ENCODE measurements at regions not wholly inside any gene's neighbourhood (a gene's known extent, or its start where the extent isn't known, plus 50 kb on each side); places are given as distances from the start of the nearest gene placed in this dataset.

DNA sequence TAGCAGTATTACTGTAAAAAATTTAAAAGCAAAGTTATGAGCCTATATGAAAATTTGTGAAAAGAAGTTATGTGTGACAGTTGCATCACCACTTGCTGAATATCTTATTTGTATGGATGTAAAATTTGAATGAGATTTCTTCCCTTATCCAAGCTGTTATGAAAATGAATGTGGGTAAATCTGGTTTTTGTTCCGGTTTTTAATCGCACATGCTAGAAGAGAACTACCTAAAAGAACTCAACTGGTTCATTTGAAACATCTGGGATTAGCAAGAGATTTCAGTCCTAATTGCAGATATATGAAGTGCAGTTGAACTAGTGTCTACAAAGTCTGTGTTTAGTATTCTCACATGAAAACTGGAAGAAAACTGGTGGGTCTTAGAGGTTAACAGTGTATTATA lies 467.1 kb upstream of the SPHKAP start:
- DNase-seq: no peak

DNA sequence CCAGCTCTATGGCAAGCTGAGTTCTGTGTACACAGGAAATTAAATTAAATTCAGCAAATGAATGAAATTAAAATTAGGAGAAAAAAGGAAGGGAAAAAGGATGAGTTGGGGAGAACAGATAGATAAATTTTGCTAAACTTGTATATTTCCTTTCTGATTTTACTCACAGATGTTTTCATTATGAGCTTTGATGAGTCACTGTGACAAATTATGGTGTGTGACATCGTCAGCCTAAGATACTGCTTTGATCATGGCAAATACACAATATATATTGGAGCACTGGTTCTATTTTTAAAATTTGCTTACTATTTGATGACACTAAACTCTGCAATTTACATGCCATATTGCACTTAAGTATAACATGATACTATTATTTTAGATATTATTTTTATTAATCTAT lies 464.6 kb upstream of the SPHKAP start:
- DNase-seq: no peak

DNA sequence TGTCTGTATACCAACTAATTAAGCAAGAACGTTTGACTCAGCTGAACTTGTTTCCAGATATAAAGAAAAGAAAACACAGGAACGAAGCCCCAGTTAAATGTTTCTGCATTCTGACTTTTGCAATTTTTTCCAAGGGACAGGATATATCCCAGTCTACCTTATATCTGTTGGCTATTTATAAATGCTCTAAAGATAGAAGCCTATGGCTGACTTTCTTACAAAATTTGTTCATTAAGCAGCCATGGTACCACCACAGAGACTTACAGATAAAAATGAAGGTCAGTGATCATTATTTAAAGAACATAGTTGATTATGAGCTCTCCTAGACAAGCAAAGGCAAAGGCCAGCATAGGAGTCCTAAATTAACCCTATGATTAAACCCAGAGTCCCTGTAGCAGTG lies 462.7 kb upstream of the SPHKAP start:
- no peak for DNase-seq

DNA sequence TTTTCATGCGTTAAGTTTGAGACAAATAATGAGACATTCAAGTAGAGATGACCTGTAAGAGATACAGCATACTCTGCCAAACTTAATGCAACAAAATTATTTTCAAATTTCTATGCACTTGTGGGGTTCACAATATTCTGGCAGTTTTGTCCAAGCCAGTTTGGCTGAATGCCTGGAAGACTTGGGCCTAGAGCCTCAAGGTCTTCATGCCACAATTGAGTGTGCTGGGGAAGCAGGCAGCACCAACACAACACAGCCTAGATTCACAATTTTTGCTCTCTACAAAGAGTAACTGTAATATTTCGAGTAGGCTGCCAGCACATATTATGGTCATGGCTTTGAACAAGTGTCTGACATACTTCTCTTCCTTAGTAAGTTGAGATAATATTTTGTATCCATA lies 461.4 kb upstream of the SPHKAP start:
- DNase-seq: no peak

DNA sequence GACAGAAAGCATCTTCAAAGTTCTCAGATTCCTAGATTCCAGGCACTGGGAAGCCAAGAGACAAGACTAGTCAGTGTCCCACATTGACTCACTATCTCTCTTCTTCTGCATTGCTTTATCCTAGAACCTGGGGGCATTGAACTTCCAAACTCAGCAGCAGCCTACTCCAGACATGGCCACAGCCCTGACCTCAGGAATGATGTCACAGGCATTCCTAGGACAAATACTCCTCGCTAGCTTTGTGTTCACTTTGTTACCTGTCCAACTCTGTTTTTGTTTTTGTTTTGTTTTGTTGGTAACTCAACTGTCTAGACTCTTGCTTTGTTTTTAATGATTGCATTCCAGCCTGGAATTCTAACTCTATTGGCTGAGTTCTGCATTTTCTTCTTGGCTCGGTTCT lies 449.3 kb upstream of the SPHKAP start:
- no peak for DNase-seq

DNA sequence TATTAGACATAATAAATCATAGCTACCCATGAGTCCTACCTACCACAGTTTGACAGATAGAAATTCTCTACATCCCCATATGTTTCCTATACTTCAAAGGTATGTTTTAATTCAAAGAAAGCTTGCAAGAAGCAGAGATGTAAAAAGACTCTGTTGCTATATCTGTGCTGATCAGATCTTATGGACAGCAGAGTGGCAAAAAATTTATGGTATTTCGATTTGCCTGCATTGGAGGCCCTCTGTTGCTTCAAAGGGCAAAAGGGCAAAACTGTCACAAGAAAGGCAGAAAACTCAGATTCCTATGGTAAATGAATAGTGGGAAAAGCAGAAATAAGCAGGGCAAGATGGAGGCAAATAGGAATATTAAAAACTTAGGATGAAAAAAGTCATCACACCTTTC lies 447.8 kb upstream of the SPHKAP start:
- no peak for DNase-seq

GRCh38 chr2:228628682-228629081 lies 447.2 kb upstream of the SPHKAP start:
- no peak for DNase-seq

DNA sequence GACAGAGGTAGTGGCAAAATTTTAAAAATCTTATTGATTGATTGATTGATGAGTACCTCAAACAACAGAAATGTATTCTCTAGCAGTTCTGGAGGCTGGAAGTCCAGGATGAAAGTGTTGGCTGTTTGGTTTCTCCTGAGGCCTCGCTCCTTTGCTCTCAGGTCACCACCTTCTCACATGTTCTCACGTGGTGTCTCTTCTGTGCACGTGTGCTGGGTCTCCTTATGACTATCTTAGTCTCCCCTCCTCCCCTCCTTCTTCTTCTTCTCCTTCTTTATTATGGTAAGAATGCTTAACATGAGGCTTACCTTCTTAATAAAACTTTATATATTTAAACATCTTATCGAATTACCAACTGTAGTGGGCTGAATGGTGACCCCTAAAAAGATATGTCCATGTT lies 446.0 kb upstream of the SPHKAP start:
- no peak for DNase-seq

DNA sequence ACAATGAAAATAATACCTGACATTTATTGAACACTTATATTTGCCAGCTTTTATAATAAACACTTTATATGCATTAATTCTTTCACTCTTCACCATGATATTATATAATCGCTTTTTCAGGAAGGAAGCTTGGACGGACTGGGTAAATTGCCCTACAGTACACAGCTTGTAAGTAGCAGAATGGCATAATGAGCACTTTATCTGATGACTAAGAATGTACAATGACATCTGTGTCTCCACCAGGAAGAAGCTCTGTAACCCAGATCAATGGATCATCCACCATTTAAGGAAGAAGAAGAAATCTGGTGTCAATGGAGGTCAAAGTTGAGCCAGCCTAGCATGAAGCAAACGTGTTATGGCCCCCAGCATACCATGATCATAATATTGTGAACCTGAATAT lies 444.0 kb upstream of the SPHKAP start:
- no peak for DNase-seq

DNA sequence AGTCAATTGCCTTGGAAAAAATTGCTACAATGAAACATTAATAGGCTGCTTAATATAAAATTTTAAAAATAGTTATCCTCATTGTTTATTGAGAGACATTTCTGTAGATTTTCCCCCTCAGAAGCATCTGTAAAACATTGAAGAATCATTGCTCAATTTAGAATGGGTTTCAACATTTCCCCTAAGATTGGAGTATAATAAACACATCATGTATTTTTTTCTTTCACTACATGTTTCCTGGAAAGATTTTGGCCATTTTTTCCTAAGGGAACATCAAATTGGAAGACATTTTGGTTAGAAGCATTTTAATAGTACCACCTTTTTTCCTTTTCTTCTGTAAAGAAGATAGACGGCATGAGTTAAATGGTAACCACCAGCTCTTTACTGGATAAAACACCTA lies 443.2 kb upstream of the SPHKAP start:
- DNase-seq: no peak

DNA sequence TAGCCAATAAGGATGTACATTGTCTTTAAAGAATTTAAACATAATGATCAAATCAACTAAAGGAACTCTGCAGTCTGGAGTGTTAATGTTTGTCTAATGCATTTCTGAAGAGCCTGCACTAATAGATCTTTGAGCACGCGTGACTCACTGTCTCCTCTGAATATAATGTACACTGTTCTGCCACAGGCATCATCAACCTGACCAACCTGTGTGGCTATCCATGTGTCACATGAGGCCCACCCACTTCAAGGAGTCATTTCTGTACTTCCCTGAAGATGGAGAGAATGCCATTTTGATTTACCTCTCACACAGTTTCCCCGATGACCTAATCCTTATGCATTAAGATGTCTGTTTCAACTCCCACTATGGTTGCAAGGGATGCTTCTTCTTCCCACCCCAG lies 434.0 kb upstream of the SPHKAP start:
- DNase-seq: no peak

DNA sequence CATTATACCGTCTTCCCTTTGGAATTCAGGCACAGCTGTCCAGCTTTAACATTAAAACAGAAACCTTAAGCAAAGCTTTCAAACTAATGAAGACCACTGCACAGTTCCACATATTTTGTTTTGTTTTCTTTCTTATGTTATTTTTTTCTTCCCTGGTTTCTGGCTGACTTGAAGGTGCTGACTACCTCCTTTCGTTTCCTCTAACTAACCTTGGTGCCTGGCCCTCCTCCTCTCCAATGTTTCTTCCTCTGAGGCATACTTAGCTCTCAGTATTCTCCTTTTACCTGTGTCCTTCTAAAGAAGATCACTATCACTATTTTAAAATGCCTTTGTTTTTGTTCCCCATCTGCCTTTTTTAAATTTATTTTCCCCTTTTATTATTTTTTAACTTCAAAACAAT lies 433.3 kb upstream of the SPHKAP start:
- no peak for DNase-seq

- no peak for DNase-seq
These were observed 431.8 kb upstream of the SPHKAP start for GRCh38 chr2:228613133-228613850.

DNA sequence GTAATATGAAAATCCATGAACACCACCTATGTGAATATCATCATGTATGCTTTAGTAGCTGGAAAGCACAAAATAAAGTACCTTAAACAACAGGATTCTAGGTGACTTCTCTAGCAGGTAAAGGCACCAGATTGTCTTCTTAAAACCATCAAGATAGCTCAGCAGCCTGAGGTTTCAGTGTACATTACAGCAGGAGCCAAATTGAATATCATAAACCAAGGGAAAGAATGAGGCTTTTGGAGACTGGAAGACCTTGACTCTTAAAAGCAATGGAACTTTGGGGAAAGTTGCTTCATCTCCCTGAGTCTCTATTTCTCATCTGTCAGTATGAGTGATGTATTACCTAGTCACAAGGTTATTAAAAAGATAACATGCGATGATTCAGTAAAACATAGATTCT lies 429.7 kb upstream of the SPHKAP start:
- no peak for DNase-seq

DNA sequence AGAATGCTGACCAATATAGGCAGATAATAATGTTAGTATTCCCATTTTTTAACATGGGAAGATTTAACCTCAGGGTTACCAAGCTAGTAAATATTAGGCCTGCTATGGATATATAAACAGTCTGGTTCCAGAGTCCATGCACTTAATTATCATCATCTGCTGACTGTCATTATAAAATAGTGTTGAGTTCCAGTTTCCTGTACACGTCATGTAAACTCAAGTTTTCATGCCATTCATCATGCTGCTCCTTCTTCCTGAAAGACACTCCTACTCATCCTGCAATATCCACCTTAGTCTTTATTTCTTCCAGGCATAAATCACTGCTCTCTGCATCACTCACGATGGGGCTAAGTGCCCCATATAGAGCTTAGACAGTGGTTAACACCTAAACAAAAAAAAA lies 420.8 kb upstream of the SPHKAP start:
- no peak for DNase-seq

- no peak for DNase-seq
These were observed 418.8 kb upstream of the SPHKAP start for GRCh38 chr2:228600265-228600664.

- DNase-seq: no peak
These were observed 418.3 kb upstream of the SPHKAP start for GRCh38 chr2:228599781-228600180.

DNA sequence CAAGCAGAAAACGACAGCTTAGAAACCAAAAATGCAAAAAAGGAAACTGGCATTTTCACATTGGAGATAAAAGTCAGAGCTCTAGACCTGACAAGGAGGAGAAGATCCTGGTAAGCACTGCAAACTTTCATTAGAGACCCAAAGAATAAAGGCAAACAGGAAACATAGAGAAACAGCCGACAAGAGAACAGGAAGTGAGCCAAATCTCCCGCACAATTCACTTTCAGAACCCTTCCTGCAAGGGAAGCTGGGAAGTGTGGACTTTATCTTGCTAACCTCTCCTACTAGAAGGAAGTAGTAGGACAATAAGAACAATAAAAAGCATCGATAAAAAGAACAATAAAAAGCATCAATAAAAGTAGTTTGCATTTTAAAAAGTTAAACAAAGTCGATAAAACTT lies 417.8 kb upstream of the SPHKAP start:
- DNase-seq: no peak

- no peak for DNase-seq
These were observed 415.5 kb upstream of the SPHKAP start for GRCh38 chr2:228597032-228597431.

DNA sequence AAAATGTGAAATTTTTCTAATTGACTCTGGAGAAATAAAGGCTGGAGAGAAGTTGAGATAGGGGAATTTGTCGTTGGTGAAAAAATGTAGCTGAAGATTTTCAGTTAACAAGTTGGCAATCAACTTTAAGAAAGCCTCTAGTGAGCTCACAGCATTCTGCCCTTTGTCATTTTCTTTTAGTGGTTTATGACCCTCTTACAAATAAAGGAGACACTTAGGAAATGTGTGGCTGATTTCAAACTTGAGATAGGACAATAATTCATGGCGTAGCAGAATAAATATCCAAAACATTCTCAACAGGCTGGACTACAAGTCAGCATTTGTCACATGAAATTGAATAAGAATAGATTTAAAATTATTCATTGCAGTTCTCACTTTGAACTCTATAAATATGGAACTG lies 412.5 kb upstream of the SPHKAP start:
- no peak for DNase-seq

DNA sequence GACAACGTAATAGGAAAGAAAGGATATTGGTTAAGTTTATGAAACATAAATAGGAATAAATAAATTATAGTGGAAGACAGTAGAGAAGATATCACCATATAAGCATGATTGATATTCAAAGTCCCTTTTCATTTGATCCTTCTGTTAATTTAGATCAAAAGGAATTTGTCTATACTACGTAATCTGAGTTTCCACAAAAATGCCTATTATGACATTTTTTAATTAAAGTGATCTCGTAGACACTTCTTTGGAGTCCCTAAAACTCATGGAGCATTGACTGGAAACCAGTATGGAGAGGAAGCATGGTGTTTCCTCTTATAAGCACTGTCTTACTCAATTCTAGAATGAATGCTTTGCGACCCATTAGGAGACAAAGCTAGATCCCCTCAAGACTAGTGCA lies 411.4 kb upstream of the SPHKAP start:
- no peak for DNase-seq

DNA sequence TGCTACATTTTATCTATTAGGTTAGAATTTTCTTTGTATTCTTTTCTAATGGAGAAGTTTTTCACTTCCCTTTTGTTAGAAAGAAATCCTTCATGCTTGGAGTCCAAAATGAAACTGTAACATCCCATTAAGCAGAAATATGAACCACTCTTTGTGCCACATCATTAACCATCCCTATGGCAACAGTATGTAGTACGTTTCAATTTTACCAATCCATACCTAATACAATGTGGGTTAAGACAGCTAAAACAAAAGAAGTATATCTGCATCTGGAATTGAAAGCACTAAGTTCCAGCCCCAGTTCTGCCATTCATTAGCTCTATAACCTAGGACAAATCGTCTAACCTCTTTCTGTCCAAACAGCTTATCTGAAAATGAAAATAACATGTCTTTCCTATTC lies 409.2 kb upstream of the SPHKAP start:
- no peak for DNase-seq

- DNase-seq: no peak
These were observed 407.6 kb upstream of the SPHKAP start for GRCh38 chr2:228589115-228589514.

- no peak for DNase-seq
These were observed 400.2 kb upstream of the SPHKAP start for GRCh38 chr2:228581731-228582130.

GRCh38 chr2:228575897-228576296 lies 394.4 kb upstream of the SPHKAP start:
- DNase-seq: no peak

Measured in hindlimb muscle (tissue), 1 donor.